Adrenal gland (tissue), 9 donors: ENCODE measurements at regions not wholly inside any gene's neighbourhood (a gene's known extent, or its start where the extent isn't known, plus 50 kb on each side); places are given as distances from the start of the nearest gene placed in this dataset.

ENCODE experiments used
- DNase-seq, 7 donors: peaks; one replicate each; pipeline ENCODE4 v3.0.0-alpha.2; 2019 to 2020
- H3K27ac ChIP-seq, 5 donors: fragments of 200-600 bp; sonication (generic) in 4 of 5; 1 replicate in 3 of 5; 2 replicates in 2 of 5; pipeline versions ENCODE4 v1.5.1 to v1.8.0; 2016 to 2020; ENCODE audit warnings: mild to moderate bottlenecking in 1 of 5
- H3K27me3 ChIP-seq: fragments of 200-600 bp; 2 replicates; pipeline ENCODE4 v1.8.0; 2021
- H3K36me3 ChIP-seq, 2 donors: fragments of 200-600 bp; replicated peaks in 1 of 2; 1 replicate in 1 of 2; 2 replicates in 1 of 2; pipeline versions ENCODE4 v1.5.1 to v1.8.0; 2018 to 2022
- H3K4me1 ChIP-seq, 2 donors: fragments of 200-600 bp; replicated peaks in 1 of 2; 1 replicate in 1 of 2; 2 replicates in 1 of 2; pipeline versions ENCODE4 v1.5.1 to v1.8.0; 2018 to 2021
- H3K4me3 ChIP-seq, 4 donors: fragments of 200-600 bp; sonication (generic) in 3 of 4; one replicate each; pipeline ENCODE4 v1.5.1; 2016 to 2018
- H3K9me3 ChIP-seq, 3 donors: fragments of 200-600 bp; sonication (generic) in 1 of 3; replicated peaks in 1 of 3; 1 replicate in 2 of 3; 2 replicates in 1 of 3; pipeline versions ENCODE4 v1.5.1 to v1.8.0; 2016 to 2021
- POLR2A ChIP-seq, 2 donors: fragments of 450-650 bp; IDR thresholded peaks; one replicate each; pipeline ENCODE4 v1.6.1; 2017; ENCODE audit warnings: antibody characterized with exemption in 2 of 2, mild to moderate bottlenecking in 2 of 2, moderate library complexity in 1 of 2
- WGBS, 4 donors: extraction: QIAGEN DNeasy Blood & Tissue Kit in 2 of 4; methylation state at CpG; one replicate each; pipeline versions ENCODE4 v1.1.5 to v1.1.7; 2013 to 2017; 5-methylcytosine and 5-hydroxymethylcytosine counted together
- intact Hi-C, 2 donors: fragments of 100-400 bp; cut with DNase I; formaldehyde crosslinking; loops; one replicate each; pipeline versions ENCODE4 v1.14.1 to v1.15.0; 2022 to 2023
- TF ChIP-seq, protein P1 (sequence below), 6 experiments: fragments of 450-650 bp in 4 of 6; fragments of 200-600 bp in 2 of 6; sonication (generic) in 1 of 6; IDR thresholded peaks; 1 replicate in 5 of 6; 2 replicates in 1 of 6; pipeline versions ENCODE4 v1.5.1 to v1.8.0; 2016 to 2021; ENCODE audit warnings: antibody characterized with exemption in 6 of 6, mild to moderate bottlenecking in 2 of 6, moderate library complexity in 1 of 6
- donor health status: healthy with polysubstance abuse.
- donor health status: Bipolar disorder and iron deficiency.
- donor health status: DM: yes; HTN: yes; CAD: no.
- donor health status: DM: no; HTN: no; CAD: no.
- donor health status: DM: no; HTN: no; CAD: no.

- whole genome bisulfite sequencing, 4 donors, result 46 to 59% (median 53%) methylated on average over 10 of the region's 10 CpGs
- TF ChIP-seq, protein P1, sequence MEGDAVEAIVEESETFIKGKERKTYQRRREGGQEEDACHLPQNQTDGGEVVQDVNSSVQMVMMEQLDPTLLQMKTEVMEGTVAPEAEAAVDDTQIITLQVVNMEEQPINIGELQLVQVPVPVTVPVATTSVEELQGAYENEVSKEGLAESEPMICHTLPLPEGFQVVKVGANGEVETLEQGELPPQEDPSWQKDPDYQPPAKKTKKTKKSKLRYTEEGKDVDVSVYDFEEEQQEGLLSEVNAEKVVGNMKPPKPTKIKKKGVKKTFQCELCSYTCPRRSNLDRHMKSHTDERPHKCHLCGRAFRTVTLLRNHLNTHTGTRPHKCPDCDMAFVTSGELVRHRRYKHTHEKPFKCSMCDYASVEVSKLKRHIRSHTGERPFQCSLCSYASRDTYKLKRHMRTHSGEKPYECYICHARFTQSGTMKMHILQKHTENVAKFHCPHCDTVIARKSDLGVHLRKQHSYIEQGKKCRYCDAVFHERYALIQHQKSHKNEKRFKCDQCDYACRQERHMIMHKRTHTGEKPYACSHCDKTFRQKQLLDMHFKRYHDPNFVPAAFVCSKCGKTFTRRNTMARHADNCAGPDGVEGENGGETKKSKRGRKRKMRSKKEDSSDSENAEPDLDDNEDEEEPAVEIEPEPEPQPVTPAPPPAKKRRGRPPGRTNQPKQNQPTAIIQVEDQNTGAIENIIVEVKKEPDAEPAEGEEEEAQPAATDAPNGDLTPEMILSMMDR (IDR thresholded peaks at IDR 0.05), result no peak
- no peak for TF ChIP-seq POLR2A (IDR thresholded peaks at IDR 0.05)
- Histone ChIP-seq H3K4me1 (no peaks in the 10 kb centered on the region), H3K27ac (no peak overlapping the region), H3K27me3 (peaks cover 6% of the 10 kb centered on the region), H3K4me3 (no peak overlapping the region), H3K9me3 (no peaks in the 10 kb centered on the region), H3K36me3 (no peaks in the 10 kb centered on the region)
- no peak for DNase-seq
- intact Hi-C loops, result no loop called here
These were observed 95.8 kb upstream of the CRHR1 start for GRCh38 chr17:45688353-45688752.

DNA sequence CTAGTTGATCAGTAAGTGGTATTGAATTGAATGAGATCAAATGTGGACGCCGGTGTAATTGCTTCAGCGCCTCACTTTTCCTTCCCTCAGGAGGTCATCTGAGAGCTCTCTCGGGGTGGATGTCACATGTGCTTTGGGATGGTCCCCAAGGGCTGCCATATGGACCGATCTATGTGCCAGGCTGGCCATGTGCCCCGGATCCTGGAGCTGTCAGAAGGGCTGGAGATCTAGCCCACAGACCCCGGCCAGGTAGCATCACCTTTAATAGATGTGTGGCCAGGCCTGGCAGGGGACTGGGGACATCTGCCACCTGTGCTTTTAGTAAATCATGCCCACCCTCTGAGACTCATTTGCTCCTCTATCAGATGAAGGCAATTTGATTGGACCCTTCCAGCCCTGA is 95.3 kb upstream of the CRHR1 start:
- no peaks in the 10 kb centered on the region for H3K4me1 ChIP-seq
- H3K9me3 ChIP-seq, result no peaks in the 10 kb centered on the region
- intact Hi-C loops, result no loop called here
- no peak for DNase-seq
- no peak overlapping the region for H3K27ac ChIP-seq
- no peak overlapping the region for H3K4me3 ChIP-seq
- H3K36me3 ChIP-seq, result no peaks in the 10 kb centered on the region
- TF ChIP-seq POLR2A (IDR thresholded peaks at IDR 0.05), result no peak
- TF ChIP-seq, protein P1 (IDR thresholded peaks at IDR 0.05), result no peak
- WGBS, 4 donors, result 82 to 92% (median 86%) methylated on average over 4 to 7 of the region's 7 CpGs; no CpG with 5 or more reads in 1 of the 4 donors
- peaks cover 6% of the 10 kb centered on the region for H3K27me3 ChIP-seq

- H3K36me3 ChIP-seq, result no peaks in the 10 kb centered on the region
- no peaks in the 10 kb centered on the region for H3K9me3 ChIP-seq
- TF ChIP-seq, protein P1 (IDR thresholded peaks at IDR 0.05), result no peak
- TF ChIP-seq POLR2A (IDR thresholded peaks at IDR 0.05), result no peak
- H3K27ac ChIP-seq, result no peak overlapping the region
- no peak overlapping the region for H3K4me3 ChIP-seq
- 66 to 84% (median 73%) methylated on average over 6 of the region's 6 CpGs for whole genome bisulfite sequencing, 4 donors
- peaks cover 6% of the 10 kb centered on the region for H3K27me3 ChIP-seq
- H3K4me1 ChIP-seq, result no peaks in the 10 kb centered on the region
- intact Hi-C loops, result no loop called here
- DNase-seq, result no peak
These were observed 94.7 kb upstream of the CRHR1 start for GRCh38 chr17:45689451-45689850.

DNA sequence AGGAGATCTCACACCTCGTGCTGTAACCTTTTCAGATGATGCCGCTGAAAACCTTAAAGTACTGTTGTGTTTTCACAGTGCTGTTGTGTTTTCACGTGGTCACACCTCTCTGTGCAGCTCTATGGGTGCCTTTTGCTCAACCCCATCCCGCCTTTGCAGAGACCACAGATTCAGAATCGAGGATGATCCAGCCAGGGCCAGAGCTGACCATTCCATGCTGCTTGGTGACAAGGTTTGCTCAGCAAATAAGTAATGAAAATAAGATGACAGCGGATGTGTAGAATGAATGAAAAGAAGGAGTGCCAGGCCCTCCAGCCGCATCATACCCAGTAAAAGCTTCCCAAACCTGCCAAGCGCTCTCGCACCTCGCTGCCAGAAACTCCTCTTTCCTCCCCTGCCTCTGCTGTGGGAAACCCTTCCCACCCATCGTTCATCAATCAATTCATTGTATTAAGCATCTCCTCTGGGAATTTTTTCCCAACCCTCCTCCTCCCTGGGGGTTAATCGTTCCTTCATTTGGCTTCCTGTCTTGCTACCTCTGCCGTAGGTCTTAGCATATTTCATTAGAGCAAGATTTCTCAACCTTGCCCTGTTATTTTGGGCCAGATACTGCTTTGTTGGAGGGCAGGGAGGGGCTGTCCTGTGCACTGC is 93.4 kb upstream of the CRHR1 start:
- Histone ChIP-seq H3K4me1 (no peaks in the 10 kb centered on the region), H3K9me3 (no peaks in the 10 kb centered on the region), H3K27ac (no peak overlapping the region), H3K4me3 (no peak overlapping the region), H3K27me3 (peaks cover 6% of the 10 kb centered on the region), H3K36me3 (no peaks in the 10 kb centered on the region)
- DNase-seq, result no peak
- 44 to 53% (median 49%) methylated on average over 13 of the region's 13 CpGs for WGBS, 4 donors
- TF ChIP-seq, protein P1 (IDR thresholded peaks at IDR 0.05), result no peak
- TF ChIP-seq POLR2A (IDR thresholded peaks at IDR 0.05), result no peak
- intact Hi-C loops, result no loop called here
